GM19025 (cell line): ENCODE measurements at regions not wholly inside any gene's neighbourhood (a gene's known extent, or its start where the extent isn't known, plus 50 kb on each side); places are given as distances from the start of the nearest gene placed in this dataset.

Source experiments
- ATAC-seq: cut with Tn5 transposase; IDR thresholded peaks from one replicate; pipeline ENCODE4 v1.9.1; 2021; ENCODE audit warnings: mild to moderate bottlenecking, low read depth, moderate library complexity; ENCODE audit not compliant: unreplicated experiment

DNA sequence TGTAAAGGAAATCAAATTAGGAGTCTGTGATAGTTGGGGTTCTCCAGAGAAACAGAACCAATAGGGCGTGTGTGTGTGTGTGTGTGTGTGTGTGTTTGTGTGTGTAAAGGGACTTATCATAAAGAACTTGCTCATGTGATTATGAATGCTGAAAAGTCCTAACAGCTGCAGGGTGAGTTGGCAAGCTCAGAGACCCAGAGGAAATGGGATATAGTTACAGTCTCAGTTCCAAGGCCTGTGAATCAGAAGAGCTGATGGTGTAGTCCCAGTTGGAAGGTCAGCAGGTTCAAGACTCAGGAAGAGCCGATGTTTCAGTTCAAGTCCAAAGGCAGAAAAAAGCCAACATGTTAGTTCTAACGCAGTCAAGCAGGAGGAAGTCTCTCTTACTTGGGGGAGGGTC lies 214.2 kb downstream of the ELAVL2 start:
- ATAC-seq, result no peak

DNA sequence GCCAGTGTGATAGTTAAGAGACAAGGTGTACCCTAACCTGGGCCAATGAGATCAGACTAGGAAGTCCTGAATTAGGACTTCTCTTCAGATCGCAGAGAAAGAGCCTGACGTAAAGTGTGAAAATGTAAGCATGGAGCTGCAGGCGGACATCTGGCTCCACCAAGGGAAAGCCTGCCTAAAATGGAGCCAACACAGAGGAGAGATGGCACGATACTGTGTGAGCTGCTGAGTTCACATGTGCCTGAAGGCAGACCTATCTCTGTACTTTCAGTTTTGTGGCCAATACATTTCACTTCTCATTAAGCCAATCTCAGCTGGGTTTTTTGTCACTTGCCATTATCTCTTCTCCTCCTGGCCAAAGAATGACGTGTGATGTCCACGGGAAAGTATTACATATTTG lies 210.5 kb downstream of the ELAVL2 start:
- no peak for ATAC-seq

DNA sequence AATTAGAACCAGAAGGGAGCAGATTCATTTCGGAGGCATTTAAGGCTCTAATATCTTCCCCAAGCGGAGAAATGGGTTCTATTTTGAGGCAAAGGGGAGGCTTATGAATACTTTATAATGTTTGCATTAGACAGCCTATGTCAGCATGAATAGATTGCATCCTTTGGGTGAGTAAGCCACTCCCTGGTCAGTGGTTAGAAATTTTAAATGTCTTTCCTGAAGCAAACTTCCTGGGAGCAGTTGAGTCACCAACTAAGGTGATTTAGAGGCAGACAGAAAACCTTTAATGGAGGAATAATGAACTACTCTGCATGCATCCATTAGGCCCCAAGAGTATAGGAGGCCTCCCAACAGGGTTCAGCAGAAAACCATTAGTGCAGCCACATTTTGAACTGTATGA lies 204.9 kb downstream of the ELAVL2 start:
- ATAC-seq, result no peak

DNA sequence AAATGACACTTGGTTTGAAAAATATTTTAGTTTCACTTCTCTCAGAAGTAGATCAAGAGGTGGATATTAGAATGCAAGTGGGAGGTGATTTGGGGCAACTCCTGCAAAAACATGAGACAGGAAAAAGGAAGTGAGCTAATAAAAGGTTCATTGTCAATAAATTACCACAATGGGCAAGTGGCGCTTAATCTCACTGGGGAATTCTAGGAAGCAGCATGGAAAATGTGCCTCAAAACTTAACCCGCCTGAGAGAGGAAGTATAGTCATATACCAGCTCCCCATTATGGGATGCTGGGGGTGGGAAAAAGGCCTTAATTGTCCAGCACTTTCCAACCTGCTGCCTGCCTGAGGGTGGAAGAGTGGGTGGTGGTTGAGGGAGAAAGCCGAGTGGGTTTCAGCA lies 204.1 kb downstream of the ELAVL2 start:
- ATAC-seq, result no peak

DNA sequence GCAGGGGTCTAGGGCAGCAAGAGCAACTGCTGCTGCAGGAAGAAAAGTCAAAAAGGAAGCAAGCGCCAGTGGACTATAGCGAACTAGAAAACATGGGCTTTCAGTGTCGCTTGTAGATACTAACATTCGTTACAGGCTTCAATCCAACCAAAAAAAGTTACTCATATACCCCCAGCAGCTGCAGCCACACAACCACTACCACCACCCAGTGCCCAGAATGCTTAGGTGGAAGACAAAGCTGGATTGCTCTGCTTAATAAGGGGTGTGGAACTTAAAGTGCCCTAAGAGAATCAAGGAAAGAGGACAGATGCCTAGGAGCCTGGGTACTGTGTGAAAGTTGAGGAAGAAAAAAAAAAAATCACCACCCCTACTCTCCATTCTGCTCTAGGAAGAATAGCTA lies 203.6 kb downstream of the ELAVL2 start:
- ATAC-seq, result no peak

DNA sequence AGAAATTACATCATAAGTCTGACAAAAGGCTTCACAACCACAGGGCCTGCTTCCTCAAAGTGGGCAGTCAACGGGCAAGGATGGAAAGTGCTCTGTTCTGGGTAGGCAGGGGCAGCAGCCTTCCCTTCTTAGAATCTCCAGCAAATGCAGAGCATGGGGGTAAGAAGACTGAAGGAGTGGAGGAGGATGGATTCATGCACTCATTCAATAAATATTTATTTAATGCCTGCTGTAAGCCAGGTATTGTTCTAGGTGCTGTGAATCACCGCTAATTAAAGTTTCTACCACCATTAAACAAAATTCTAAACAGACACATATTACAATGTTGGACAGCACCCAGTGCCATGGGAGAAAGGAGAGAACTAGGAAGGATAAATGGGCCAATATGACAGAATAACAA lies 195.6 kb downstream of the ELAVL2 start:
- no peak for ATAC-seq

DNA sequence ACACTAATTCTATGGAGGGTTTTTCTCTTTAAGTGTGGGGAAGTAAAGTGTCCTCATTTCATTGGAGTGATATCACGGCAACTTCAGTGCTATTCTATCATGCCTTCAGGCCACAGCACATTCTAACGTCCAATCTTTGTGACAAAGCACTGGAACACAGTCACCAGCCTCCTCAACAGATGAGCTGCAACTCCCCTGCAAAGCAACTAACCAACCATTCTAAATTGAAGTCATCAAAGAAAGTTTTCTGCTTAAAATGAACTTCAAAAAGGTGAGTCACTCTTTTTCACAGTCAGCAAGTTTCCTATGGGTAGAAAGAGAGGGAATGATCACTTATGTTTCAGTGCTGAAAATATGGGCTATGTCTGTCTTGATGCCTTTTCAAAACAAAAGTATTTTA lies 190.8 kb downstream of the ELAVL2 start:
- no peak for ATAC-seq

DNA sequence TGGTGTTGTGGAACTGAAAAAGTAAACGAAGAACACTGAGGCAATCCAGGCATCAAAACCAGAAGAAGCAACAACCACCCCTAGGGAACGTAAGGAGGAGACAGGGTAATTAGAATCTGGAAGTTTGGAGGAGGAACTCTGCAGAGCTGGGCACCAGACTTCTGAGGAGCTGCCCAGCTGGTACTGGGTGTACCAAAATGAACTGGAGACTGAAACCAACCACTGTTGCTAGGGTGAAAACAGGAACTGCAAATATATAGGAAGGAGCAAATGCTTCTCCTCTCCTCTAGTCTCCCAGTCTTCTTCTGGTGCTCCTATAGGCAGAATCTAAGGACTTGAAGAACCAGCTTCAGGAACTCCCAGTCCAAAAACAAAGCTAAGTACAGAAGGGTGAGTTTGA lies 189.8 kb downstream of the ELAVL2 start:
- no peak for ATAC-seq

DNA sequence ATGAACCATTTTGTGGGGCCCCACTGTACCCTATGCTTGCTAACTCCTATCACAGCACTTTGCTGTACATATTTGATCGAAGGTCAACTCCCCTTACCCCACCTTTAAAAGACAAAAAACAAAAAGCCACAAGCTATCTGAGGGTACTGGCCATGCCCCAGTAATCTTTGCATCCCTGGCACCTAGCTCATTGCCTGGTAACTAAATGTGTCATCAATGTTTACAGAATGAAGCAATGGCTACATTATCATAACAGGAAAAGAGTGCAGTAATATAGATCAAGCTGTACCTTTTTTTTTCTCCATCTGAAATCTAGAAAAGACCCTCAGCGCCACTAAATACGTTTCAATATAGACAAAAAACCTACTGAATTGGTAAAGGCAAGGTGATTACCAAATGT lies 188.0 kb downstream of the ELAVL2 start:
- no peak for ATAC-seq

DNA sequence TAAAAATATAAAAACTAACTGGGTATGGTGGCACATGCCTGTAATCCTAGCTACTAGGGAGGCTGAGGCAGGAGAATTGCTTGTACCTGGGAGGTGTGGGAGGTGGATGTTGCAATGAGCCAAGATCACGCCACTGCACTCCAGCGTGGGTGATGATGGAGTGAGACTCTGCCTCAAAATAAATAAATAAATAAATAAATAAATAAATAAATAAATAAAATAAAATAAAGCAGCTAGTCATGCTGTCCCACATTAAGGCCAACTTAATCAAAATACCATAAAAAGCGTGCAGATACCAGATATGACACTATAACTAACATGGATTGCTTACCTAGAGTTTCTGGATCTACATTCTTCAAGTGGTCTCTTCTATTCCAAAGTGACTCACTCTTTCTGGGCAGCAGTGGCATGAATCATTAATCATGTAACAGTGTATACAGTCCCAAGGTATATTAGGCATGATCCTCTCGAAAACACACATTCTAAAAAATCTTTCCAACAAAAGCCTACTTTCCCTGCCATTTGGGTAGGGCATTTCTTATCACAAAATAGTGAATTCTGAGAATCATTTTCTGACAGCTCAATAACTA lies 187.1 kb downstream of the ELAVL2 start:
- ATAC-seq, result no peak
